ENCODE measurements at regions not wholly inside any gene's neighbourhood (a gene's known extent, or its start where the extent isn't known, plus 50 kb on each side); places are given as distances from the start of the nearest gene placed in this dataset.

DNA sequence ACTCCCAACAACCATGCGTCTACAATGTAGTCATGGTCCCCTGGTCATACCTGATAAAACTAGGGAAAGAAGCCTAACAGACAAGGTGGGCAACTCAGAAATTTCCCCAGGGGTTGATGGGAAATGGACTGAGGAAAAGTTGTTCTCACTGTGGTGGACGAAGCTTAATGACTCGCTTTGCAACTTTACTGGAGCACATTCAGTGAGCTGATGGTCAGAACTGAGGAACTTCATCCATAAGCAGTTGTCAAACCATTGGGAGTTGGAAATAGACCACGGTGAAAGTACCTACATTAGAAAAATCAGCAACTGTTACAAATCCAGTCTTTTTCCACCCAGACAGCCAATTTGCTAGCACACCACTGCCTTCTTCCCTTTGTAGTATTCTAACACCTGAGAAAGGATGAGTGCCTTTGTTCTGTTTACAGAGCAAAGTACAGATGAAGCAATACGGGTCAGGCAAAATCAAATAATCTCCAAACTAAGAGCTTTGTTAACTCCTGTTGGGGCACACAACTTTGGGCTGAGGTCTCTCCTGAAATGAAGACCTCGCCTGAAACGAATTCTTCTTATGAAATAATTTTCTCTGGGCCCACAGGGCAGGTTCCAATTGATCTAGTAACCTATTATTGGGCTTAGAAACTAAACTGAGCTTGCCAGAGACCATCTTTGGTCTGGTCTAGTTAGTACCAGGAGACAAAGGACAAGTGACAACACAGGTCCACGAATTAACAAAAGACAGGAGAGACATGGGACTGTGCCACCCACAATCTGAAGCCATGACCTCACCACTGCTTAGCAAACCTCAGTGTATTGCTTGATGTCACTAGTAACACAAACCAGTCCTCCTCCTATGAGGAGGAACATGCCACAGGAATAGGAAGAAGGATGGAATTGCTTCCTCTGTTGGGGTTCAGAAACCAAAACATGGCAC, 58.9 kb upstream of the NFKB1 start:
- no peak overlapping the region for H3K27ac Mint-ChIP-seq
- CTCF ChIA-PET = interaction anchor here (0.8 to 3.2 kb wide), 3 partner anchors 12 to 184 kb away, joined by 3 to 10 read pairs (median 3); no protein-coding TSS in a partner anchor

DNA sequence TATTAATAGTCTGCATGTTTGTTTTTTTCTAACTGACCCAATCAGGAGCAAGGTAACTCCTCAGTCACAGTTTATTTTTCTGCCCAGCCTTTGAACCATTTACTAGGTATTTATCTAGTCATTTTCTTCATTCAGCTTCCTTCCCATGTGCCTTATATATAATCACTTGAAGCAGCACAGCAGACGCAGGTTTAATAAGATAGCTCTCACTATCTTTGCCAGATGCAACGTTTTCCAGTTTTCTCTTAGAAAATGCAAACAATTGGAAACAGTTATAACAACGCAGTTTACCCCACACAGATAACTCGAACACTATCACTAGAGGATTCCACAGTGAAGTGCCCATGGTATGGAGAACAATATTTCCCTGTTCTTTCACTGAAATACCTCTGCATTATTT, 56.4 kb upstream of the NFKB1 start:
- no peaks in the 10 kb centered on the region for H3K36me3 Mint-ChIP-seq (ENCODE audit: low read depth)
- H3K4me3 Mint-ChIP-seq = no peak overlapping the region
- no peak overlapping the region for H3K27ac Mint-ChIP-seq
- CTCF ChIA-PET = interaction anchor here (1.6 kb wide), 3 partner anchors 14 to 647 kb away, joined by 5 read pairs; partner anchors contain the start of gene NFKB1
- no peaks in the 10 kb centered on the region for H3K9me3 Mint-ChIP-seq
- intact Hi-C loops (cut with micrococcal nuclease) = no loop called here
- H3K27me3 Mint-ChIP-seq (ENCODE audit: low read depth) = no peaks in the 10 kb centered on the region
- H3K4me1 Mint-ChIP-seq (ENCODE audit: low read depth) = peaks cover 7% of the 10 kb centered on the region
- DNase-seq = no peak

More for the DNA sequence above, 58.9 kb upstream of the NFKB1 start:
- intact Hi-C loops (cut with micrococcal nuclease) = no loop called here
- no peak overlapping the region for H3K4me3 Mint-ChIP-seq
- no peaks in the 10 kb centered on the region for H3K9me3 Mint-ChIP-seq
- DNase-seq = no peak
- H3K27me3 Mint-ChIP-seq (ENCODE audit: low read depth) = no peaks in the 10 kb centered on the region
- H3K4me1 Mint-ChIP-seq (ENCODE audit: low read depth) = peaks cover 3% of the 10 kb centered on the region
- H3K36me3 Mint-ChIP-seq (ENCODE audit: low read depth) = no peaks in the 10 kb centered on the region

DNA sequence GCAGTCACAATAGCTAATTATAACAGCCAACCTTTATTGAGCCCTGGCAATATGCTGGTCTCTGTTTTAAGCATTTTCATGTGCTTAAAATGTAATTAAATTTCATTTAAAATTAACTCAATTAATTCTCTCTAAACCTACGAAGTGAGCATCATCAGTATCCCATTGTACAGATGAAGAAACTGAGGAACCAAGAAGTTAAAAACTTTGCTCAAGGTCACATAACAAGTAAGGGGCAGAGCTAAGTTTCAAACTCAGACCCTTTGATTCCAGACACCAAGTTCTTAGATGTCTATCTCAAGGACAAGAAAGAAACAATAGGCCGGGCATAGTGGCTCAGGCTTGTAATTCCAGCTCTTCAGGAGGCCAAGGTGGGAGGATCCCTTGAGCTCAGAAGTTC, 55.9 kb upstream of the NFKB1 start:
- H3K9me3 Mint-ChIP-seq = no peaks in the 10 kb centered on the region
- H3K4me3 Mint-ChIP-seq = no peak overlapping the region
- no peaks in the 10 kb centered on the region for H3K36me3 Mint-ChIP-seq (ENCODE audit: low read depth)
- CTCF ChIA-PET = interaction anchor here (1.0 to 1.6 kb wide), 4 partner anchors 14 to 646 kb away, joined by 3 to 5 read pairs (median 5); partner anchors contain the start of gene NFKB1
- intact Hi-C loops (cut with micrococcal nuclease) = no loop called here
- H3K4me1 Mint-ChIP-seq (ENCODE audit: low read depth) = peaks cover 12% of the 10 kb centered on the region
- H3K27ac Mint-ChIP-seq = no peak overlapping the region
- no peaks in the 10 kb centered on the region for H3K27me3 Mint-ChIP-seq (ENCODE audit: low read depth)
- no peak for DNase-seq

DNA sequence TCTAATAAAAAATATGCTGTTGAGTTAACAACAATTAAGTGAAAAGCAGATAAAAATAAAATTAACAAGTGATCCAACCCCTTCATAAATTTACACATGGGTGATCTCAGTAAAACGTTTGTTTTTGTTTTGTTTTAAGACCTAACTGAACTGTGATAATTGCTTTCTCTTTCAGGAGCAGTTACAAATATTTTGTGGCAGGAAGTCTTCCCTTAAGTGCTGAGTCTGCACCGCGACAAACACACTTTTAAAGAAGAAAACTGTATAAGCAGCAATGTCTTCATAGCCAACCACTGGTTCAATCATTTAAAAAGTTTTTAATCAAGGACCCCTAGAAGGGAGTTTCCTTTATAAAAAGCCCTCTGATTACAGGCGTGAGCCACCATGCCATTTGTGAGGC, 53.7 kb upstream of the NFKB1 start:
- no peak overlapping the region for H3K27ac Mint-ChIP-seq
- CTCF ChIA-PET = interaction anchor here (1.1 to 2.7 kb wide), 8 partner anchors 8 to 180 kb away, joined by 4 to 14 read pairs (median 5); partner anchors contain the start of gene NFKB1
- intact Hi-C loops (cut with micrococcal nuclease) = no loop called here
- H3K36me3 Mint-ChIP-seq (ENCODE audit: low read depth) = no peaks in the 10 kb centered on the region
- no peak overlapping the region for H3K4me3 Mint-ChIP-seq
- no peaks in the 10 kb centered on the region for H3K9me3 Mint-ChIP-seq
- DNase-seq = peak; percentile 15
- no peaks in the 10 kb centered on the region for H3K27me3 Mint-ChIP-seq (ENCODE audit: low read depth)
- H3K4me1 Mint-ChIP-seq (ENCODE audit: low read depth) = peaks cover 18% of the 10 kb centered on the region

DNA sequence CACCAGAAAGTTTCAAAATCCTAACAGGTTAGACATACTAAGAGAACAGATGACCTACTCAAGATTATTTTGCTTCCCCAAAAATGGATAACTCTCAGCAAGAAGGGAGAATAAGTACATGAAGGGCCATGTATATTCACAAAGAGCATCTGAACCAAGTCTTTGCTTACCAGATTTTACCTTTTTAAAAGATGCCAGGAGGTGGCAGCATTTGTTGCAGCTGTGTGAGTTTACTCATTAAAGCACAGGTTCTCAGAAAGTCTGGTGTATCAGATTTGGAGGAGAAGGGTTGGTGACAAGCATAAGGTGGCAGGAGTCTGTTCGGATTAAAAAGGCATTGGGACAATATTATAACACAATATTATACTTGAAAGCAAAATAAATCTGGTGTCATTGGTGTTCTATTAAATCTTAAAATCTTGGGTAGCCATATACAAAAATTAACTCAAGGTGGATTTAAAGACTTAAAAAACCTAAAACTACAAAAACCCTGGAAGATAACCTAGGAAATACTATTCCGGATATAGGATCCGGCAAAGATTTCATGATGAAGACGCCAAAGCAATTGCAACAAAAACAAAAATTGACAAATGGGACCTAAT, 51.3 kb upstream of the NFKB1 start:
- H3K9me3 Mint-ChIP-seq = no peaks in the 10 kb centered on the region
- intact Hi-C loops (cut with micrococcal nuclease) = loop anchor here (1.0 to 2.0 kb wide), 7 partner anchors 53 to 649 kb away; partner anchors contain the start of genes BDH2 and UBE2D3
- CTCF ChIA-PET = interaction anchor here (1.0 to 2.7 kb wide), 7 partner anchors 10 to 642 kb away, joined by 3 to 14 read pairs (median 6); no protein-coding TSS in a partner anchor
- H3K27ac Mint-ChIP-seq = no peak overlapping the region
- H3K27me3 Mint-ChIP-seq (ENCODE audit: low read depth) = no peaks in the 10 kb centered on the region
- H3K4me3 Mint-ChIP-seq = no peak overlapping the region
- H3K4me1 Mint-ChIP-seq (ENCODE audit: low read depth) = peaks cover 18% of the 10 kb centered on the region
- DNase-seq = peak; percentile 76
- no peaks in the 10 kb centered on the region for H3K36me3 Mint-ChIP-seq (ENCODE audit: low read depth)

DNA sequence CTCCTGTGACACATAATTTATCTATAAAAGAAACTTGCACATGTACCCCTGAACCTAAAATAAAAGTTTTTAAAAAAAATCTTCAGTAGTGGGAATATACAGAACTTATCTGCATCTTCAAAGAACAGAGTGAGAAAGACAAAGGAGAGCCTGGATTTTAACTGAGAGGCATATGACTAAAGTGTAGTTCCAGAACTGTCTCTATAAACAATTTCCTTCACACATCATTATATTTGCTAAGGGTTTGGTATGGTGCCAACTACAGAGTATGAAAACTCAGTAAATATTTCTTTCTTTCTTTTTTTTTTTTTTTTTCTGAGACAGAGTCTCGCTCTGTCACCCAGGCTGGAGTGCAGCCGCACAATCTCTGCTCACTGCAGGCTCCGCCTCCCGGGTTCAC, 49.9 kb upstream of the NFKB1 start:
- Mint-ChIP-seq H3K4me3 (no peak overlapping the region), H3K9me3 (no peaks in the 10 kb centered on the region), H3K27me3 (ENCODE audit: low read depth) (no peaks in the 10 kb centered on the region), H3K36me3 (ENCODE audit: low read depth) (no peaks in the 10 kb centered on the region), H3K4me1 (ENCODE audit: low read depth) (peaks cover 18% of the 10 kb centered on the region), H3K27ac (no peak overlapping the region)
- intact Hi-C loops (cut with micrococcal nuclease) = loop anchor here (2.0 kb wide), 1 partner anchor 52 kb away; no protein-coding TSS in a partner anchor
- DNase-seq = no peak
- CTCF ChIA-PET = interaction anchor here (0.6 to 1.9 kb wide), 3 partner anchors 98 to 175 kb away, joined by 3 to 8 read pairs (median 4); no protein-coding TSS in a partner anchor

Data from activated naive CD4-positive, alpha-beta T cell treated with anti-CD3 and anti-CD28 coated beads for 36 hours (primary cell).